Mesodermal cell (in vitro differentiated cells): ENCODE measurements at regions not wholly inside any gene's neighbourhood (a gene's known extent, or its start where the extent isn't known, plus 50 kb on each side); places are given as distances from the start of the nearest gene placed in this dataset.

Source experiments
- H3K27ac ChIP-seq: 2 replicates; pipeline ENCODE4 v1.7.0; 2013; ENCODE audit warnings: mild to moderate bottlenecking, low read depth, low read length, moderate library complexity; ENCODE audit not compliant: severe bottlenecking
- H3K36me3 ChIP-seq: 2 replicates; pipeline ENCODE4 v1.7.1; 2013; ENCODE audit warnings: mild to moderate bottlenecking, low read length, moderate library complexity; ENCODE audit not compliant: control insufficient read depth, insufficient read depth
- H3K4me1 ChIP-seq: one replicate; pipeline ENCODE4 v1.7.1; 2013; ENCODE audit warnings: mild to moderate bottlenecking, low read length; ENCODE audit not compliant: insufficient read depth, control insufficient read depth, poor library complexity, severe bottlenecking
- H3K4me3 ChIP-seq: 2 replicates; pipeline ENCODE4 v1.7.0; 2013; ENCODE audit warnings: low read length, control low read depth, mild to moderate bottlenecking; ENCODE audit not compliant: insufficient read depth, poor library complexity, severe bottlenecking; ENCODE audit errors: extremely low read depth
- H3K9me3 ChIP-seq: 2 replicates; pipeline ENCODE4 v1.7.1; 2013; ENCODE audit warnings: mild to moderate bottlenecking, low read length, moderate library complexity; ENCODE audit not compliant: control insufficient read depth
- WGBS, 2 experiments: methylation state at CpG; one replicate each; pipeline ENCODE4 v1.1.5; 2013; ENCODE audit warnings: missing lambda C conversion rate in 2 of 2; ENCODE audit not compliant: insufficient coverage in 2 of 2; 5-methylcytosine and 5-hydroxymethylcytosine counted together

GRCh38 chr2:150052457-150052856, 435.0 kb downstream of the RND3 start:
- no peak overlapping the region for H3K4me3 ChIP-seq
- 62 to 89% methylated on average over 1 to 2 of the region's 3 CpGs for WGBS, 2 experiments
- no peak overlapping the region for H3K27ac ChIP-seq
- H3K9me3 ChIP-seq = no peaks in the 10 kb centered on the region
- H3K4me1 ChIP-seq = no peaks in the 10 kb centered on the region
- H3K36me3 ChIP-seq = no peaks in the 10 kb centered on the region

GRCh38 chr2:150051004-150051403, 436.5 kb downstream of the RND3 start:
- no peaks in the 10 kb centered on the region for H3K36me3 ChIP-seq
- H3K9me3 ChIP-seq = no peaks in the 10 kb centered on the region

GRCh38 chr2:150050036-150050435, 437.4 kb downstream of the RND3 start:
- Histone ChIP-seq H3K4me1 (peaks cover 13% of the 10 kb centered on the region), H3K27ac (no peak overlapping the region), H3K4me3 (no peak overlapping the region), H3K9me3 (no peaks in the 10 kb centered on the region), H3K36me3 (no peaks in the 10 kb centered on the region)
- 87 to 93% methylated on average over 3 to 4 of the region's 5 CpGs for WGBS, 2 experiments

More at GRCh38 chr2:150051004-150051403, 436.5 kb downstream of the RND3 start:
- H3K27ac ChIP-seq = no peak overlapping the region
- no peak overlapping the region for H3K4me3 ChIP-seq
- H3K4me1 ChIP-seq = peaks cover 9% of the 10 kb centered on the region

- Histone ChIP-seq H3K9me3 (no peaks in the 10 kb centered on the region), H3K36me3 (no peaks in the 10 kb centered on the region), H3K27ac (no peak overlapping the region), H3K4me3 (no peak overlapping the region), H3K4me1 (peaks cover 13% of the 10 kb centered on the region)
- WGBS, 2 experiments = 100% methylated on average over 1 of the region's 2 CpGs
Observed at GRCh38 chr2:150047620-150048222, 439.7 kb downstream of the RND3 start.

- H3K36me3 ChIP-seq = no peaks in the 10 kb centered on the region
- WGBS, 2 experiments = 100% methylated on average over 2 to 3 of the region's 4 CpGs
- no peak overlapping the region for H3K4me3 ChIP-seq
Observed at GRCh38 chr2:150046810-150047209, 440.7 kb downstream of the RND3 start.

GRCh38 chr2:150046211-150046610, 441.3 kb downstream of the RND3 start:
- Histone ChIP-seq H3K4me1 (peaks cover 13% of the 10 kb centered on the region), H3K9me3 (no peaks in the 10 kb centered on the region), H3K4me3 (no peak overlapping the region), H3K27ac (peak overlapping the region; percentile 1), H3K36me3 (no peaks in the 10 kb centered on the region)
- 100% methylated on average over 1 of the region's 5 CpGs for WGBS, 2 experiments

More at GRCh38 chr2:150046810-150047209, 440.7 kb downstream of the RND3 start:
- Histone ChIP-seq H3K27ac (no peak overlapping the region), H3K9me3 (no peaks in the 10 kb centered on the region), H3K4me1 (peaks cover 13% of the 10 kb centered on the region)

GRCh38 chr2:150045601-150046000, 441.9 kb downstream of the RND3 start:
- Histone ChIP-seq H3K4me3 (no peak overlapping the region), H3K9me3 (no peaks in the 10 kb centered on the region), H3K36me3 (no peaks in the 10 kb centered on the region), H3K4me1 (peaks cover 13% of the 10 kb centered on the region), H3K27ac (peak overlapping the region; percentile 1)
- 100% methylated on average over 3 of the region's 4 CpGs; no CpG with 5 or more reads in 1 of the 2 experiments for WGBS, 2 experiments

GRCh38 chr2:150043172-150043500, 444.3 kb downstream of the RND3 start:
- WGBS, 2 experiments = 83 to 88% methylated on average over 1 of the region's 2 CpGs
- H3K4me1 ChIP-seq = peaks cover 13% of the 10 kb centered on the region
- no peaks in the 10 kb centered on the region for H3K36me3 ChIP-seq
- H3K27ac ChIP-seq = no peak overlapping the region
- no peaks in the 10 kb centered on the region for H3K9me3 ChIP-seq
- H3K4me3 ChIP-seq = no peak overlapping the region

GRCh38 chr2:150042500-150043171, 444.8 kb downstream of the RND3 start:
- Histone ChIP-seq H3K36me3 (no peaks in the 10 kb centered on the region), H3K4me1 (peaks cover 13% of the 10 kb centered on the region), H3K4me3 (no peak overlapping the region), H3K27ac (no peak overlapping the region), H3K9me3 (no peaks in the 10 kb centered on the region)
- WGBS, 2 experiments = 100% methylated on average over 1 of the region's 5 CpGs

- Histone ChIP-seq H3K36me3 (no peaks in the 10 kb centered on the region), H3K27ac (no peak overlapping the region), H3K4me1 (peaks cover 12% of the 10 kb centered on the region), H3K4me3 (no peak overlapping the region), H3K9me3 (no peaks in the 10 kb centered on the region)
- WGBS, 2 experiments = 77 to 78% methylated on average over 3 to 5 of the region's 8 CpGs
Observed at GRCh38 chr2:150041722-150042425, 445.6 kb downstream of the RND3 start.

- H3K4me1 ChIP-seq = no peaks in the 10 kb centered on the region
- H3K27ac ChIP-seq = no peak overlapping the region
- no peak overlapping the region for H3K4me3 ChIP-seq
Observed at GRCh38 chr2:150036622-150037021, 449.0 kb upstream of the MMADHC start.

More at GRCh38 chr2:150036622-150037021, 449.0 kb upstream of the MMADHC start:
- no peaks in the 10 kb centered on the region for H3K9me3 ChIP-seq
- no peaks in the 10 kb centered on the region for H3K36me3 ChIP-seq
